Fibroblast of pulmonary artery (primary cell): ENCODE measurements at regions not wholly inside any gene's neighbourhood (a gene's known extent, or its start where the extent isn't known, plus 50 kb on each side); places are given as distances from the start of the nearest gene placed in this dataset.
"Not testable (repeated sequence)": the region's sequence is repeated elsewhere in the genome, so short reads cannot be mapped to it uniquely, and the experiment has no call there.

Experiments
- DNase-seq: peaks from one replicate; pipeline ENCODE4 v3.0.0-alpha.2; 2010; ENCODE audit warnings: low read depth
- H3K4me3 ChIP-seq: replicated peaks from 2 replicates; pipeline ENCODE4 v1.5.1; 2011; ENCODE audit warnings: low read depth, mild to moderate bottlenecking, control low read depth, low read length, moderate library complexity
- TF ChIP-seq, protein P1 (sequence below): IDR thresholded peaks from 2 replicates; pipeline ENCODE4 v1.5.1; 2011; ENCODE audit warnings: mild to moderate bottlenecking, control low read depth, low read length, inconsistent platforms; ENCODE audit errors: missing control alignments

DNA sequence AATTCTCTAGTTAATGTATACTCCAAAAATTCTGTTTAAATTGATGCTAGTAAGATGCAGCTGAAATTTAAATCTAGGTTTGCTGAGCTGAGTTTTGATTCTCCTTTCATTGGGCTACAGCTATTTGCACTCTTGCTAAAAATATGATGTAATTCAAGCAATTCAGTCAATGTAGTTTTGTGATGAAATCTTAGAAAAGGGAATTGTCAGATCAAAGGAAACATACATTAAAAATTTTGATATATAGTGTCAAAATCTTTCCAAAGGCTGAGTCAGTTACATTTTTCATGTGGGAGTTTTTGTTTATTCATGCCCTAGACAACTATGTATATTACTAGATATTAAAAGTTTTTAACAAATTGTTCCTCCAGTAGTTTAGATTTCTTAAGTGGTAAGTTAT, 334.9 kb upstream of the DAB2 start:
- peak; percentile 52 for DNase-seq
- TF ChIP-seq, protein P1, sequence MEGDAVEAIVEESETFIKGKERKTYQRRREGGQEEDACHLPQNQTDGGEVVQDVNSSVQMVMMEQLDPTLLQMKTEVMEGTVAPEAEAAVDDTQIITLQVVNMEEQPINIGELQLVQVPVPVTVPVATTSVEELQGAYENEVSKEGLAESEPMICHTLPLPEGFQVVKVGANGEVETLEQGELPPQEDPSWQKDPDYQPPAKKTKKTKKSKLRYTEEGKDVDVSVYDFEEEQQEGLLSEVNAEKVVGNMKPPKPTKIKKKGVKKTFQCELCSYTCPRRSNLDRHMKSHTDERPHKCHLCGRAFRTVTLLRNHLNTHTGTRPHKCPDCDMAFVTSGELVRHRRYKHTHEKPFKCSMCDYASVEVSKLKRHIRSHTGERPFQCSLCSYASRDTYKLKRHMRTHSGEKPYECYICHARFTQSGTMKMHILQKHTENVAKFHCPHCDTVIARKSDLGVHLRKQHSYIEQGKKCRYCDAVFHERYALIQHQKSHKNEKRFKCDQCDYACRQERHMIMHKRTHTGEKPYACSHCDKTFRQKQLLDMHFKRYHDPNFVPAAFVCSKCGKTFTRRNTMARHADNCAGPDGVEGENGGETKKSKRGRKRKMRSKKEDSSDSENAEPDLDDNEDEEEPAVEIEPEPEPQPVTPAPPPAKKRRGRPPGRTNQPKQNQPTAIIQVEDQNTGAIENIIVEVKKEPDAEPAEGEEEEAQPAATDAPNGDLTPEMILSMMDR: no peak
- no peak overlapping the region for H3K4me3 ChIP-seq

DNA sequence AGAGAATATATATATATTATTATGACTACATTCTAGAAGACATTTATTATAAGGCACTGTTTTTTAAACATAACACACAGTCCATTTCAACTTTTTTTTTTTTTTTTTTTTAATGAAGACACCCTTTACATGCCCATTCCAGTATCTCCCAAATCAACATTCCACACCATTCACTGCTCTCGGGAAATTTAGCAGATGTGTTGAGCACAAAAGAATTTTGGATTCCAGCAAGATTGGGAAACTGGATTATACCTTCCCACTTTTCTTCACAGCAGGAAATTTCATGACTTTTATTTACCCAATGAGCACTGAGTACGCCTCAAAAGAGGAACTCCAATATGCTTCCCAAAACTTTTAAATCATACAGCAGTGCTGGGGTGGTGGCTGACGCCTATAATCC, 333.6 kb upstream of the DAB2 start:
- DNase-seq: peak; percentile 21
- no peak overlapping the region for H3K4me3 ChIP-seq

DNA sequence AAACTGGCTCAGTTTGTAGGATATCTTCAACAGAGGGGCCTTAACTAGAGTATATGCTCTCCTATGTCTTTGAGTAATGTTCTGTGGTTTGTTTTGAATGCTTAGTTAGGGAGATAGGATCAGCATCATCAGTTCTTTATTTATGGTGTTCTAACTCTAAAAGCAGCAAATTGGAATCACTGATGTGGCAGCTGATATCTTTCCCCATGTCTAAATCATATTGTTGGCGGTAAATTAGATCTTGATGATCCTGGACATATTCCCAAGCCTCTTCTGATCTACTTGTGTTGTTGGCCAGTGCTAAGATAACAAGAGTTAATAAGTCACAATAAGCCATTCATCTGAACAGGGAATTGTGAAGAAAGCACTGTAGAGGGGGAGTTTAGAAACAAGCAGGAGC, 332.4 kb upstream of the DAB2 start:
- DNase-seq: peak; percentile 46

More for the DNA sequence above, 333.6 kb upstream of the DAB2 start:
- TF ChIP-seq, protein P1: no peak

GRCh38 chr5:39755986-39756385, 331.2 kb upstream of the DAB2 start:
- TF ChIP-seq, protein P1: no peak
- no peak overlapping the region for H3K4me3 ChIP-seq
- peak; percentile 96 for DNase-seq

More for the DNA sequence above, 332.4 kb upstream of the DAB2 start:
- H3K4me3 ChIP-seq: no peak overlapping the region
- TF ChIP-seq, protein P1: no peak

GRCh38 chr5:39755452-39755851, 330.7 kb upstream of the DAB2 start:
- TF ChIP-seq, protein P1: no peak
- no peak overlapping the region for H3K4me3 ChIP-seq
- DNase-seq: peak; percentile 39

GRCh38 chr5:39753747-39754146, 329.0 kb upstream of the DAB2 start:
- DNase-seq, H3K4me3 ChIP-seq: not testable (repeated sequence)

- DNase-seq: no peak
- TF ChIP-seq, protein P1: no peak
- H3K4me3 ChIP-seq: no peak overlapping the region
Observed at GRCh38 chr5:39750661-39751060, 325.9 kb upstream of the DAB2 start.
